Right lobe of liver (tissue), 6 donors: ENCODE measurements at regions not wholly inside any gene's neighbourhood (a gene's known extent, or its start where the extent isn't known, plus 50 kb on each side); places are given as distances from the start of the nearest gene placed in this dataset.
"Not testable (repeated sequence)": the region's sequence is repeated elsewhere in the genome, so short reads cannot be mapped to it uniquely, and the experiment has no call there.

ENCODE experiments used
- ATAC-seq, 4 donors: fragments of 200-7000 bp; cut with Tn5 transposase; one replicate each; pipeline ENCODE4 v1.9.1; 2020; ENCODE audit warnings: mild to moderate bottlenecking in 4 of 4, moderate library complexity in 4 of 4
- DNase-seq, 3 donors: peaks; one replicate each; pipeline ENCODE4 v3.0.0-alpha.2; 2020
- H3K27ac ChIP-seq, 3 donors: fragments of 200-600 bp; one replicate each; pipeline ENCODE4 v1.8.0; 2022
- H3K27me3 ChIP-seq, 2 donors: fragments of 200-600 bp; one replicate each; pipeline ENCODE4 v1.8.0; 2022
- H3K36me3 ChIP-seq, 4 donors: fragments of 200-600 bp; sonication (generic) in 1 of 4; one replicate each; pipeline versions ENCODE4 v1.5.1 to v1.8.0; 2017 to 2022; ENCODE audit warnings: control low read depth in 1 of 4
- H3K4me1 ChIP-seq, 4 donors: fragments of 200-600 bp; sonication (generic) in 1 of 4; one replicate each; pipeline versions ENCODE4 v1.5.1 to v1.8.0; 2017 to 2022; ENCODE audit warnings: control low read depth in 1 of 4
- H3K4me3 ChIP-seq, 3 donors: fragments of 200-600 bp; one replicate each; pipeline ENCODE4 v1.8.0; 2022
- H3K9me3 ChIP-seq, 4 donors: fragments of 200-600 bp; sonication (generic) in 1 of 4; one replicate each; pipeline versions ENCODE4 v1.5.1 to v1.8.0; 2017 to 2022; ENCODE audit warnings: control low read depth in 1 of 4
- CTCF ChIP-seq, 4 donors: fragments of 200-600 bp in 3 of 4; fragments of 450-650 bp in 1 of 4; IDR thresholded peaks; one replicate each; pipeline versions ENCODE4 v1.5.1 to v1.8.0; 2016 to 2022; ENCODE audit warnings: antibody characterized with exemption in 4 of 4, mild to moderate bottlenecking in 2 of 4
- POLR2A ChIP-seq: fragments of 450-650 bp; IDR thresholded peaks from one replicate; pipeline ENCODE4 v1.6.1; 2017; ENCODE audit warnings: antibody characterized with exemption, mild to moderate bottlenecking
- WGBS: methylation state at CpG from one replicate; pipeline ENCODE4 v1.1.6; 2018; ENCODE audit warnings: low coverage, low lambda C conversion rate; ENCODE audit not compliant: insufficient coverage; ENCODE audit errors: missing lambda C conversion rate; 5-methylcytosine and 5-hydroxymethylcytosine counted together
- intact Hi-C, 2 donors: fragments of 100-400 bp; cut with DNase I; formaldehyde crosslinking; loops; one replicate each; pipeline versions ENCODE4 v1.11.2 to v1.14.1; 2022
- donor health status: DM: no; HTN: yes; CAD: no.
- donor health status: DM: no; HTN: no; CAD: no.
- donor health status: DM: no; HTN: no; CAD: no.
- donor health status: DM: no; HTN: yes; CAD: no.
- donor health status: DM: no; HTN: yes; CAD: no.

GRCh38 chr5:13115476-13115875, 829.0 kb downstream of the DNAH5 start:
- ATAC-seq (no peak), DNase-seq (no peak)
- H3K27ac ChIP-seq: no peak overlapping the region
- no peaks in the 10 kb centered on the region for H3K4me1 ChIP-seq
- H3K36me3 ChIP-seq: no peaks in the 10 kb centered on the region
- H3K9me3 ChIP-seq: no peaks in the 10 kb centered on the region
- H3K4me3 ChIP-seq: no peak overlapping the region
- WGBS: 48% methylated on average over 1 of the region's 1 CpG
- no peaks in the 10 kb centered on the region for H3K27me3 ChIP-seq
- TF ChIP-seq CTCF (IDR thresholded peaks at IDR 0.05) (no peak), POLR2A (no peak)
- intact Hi-C loops: no loop called here

- Histone ChIP-seq H3K36me3 (no peaks in the 10 kb centered on the region), H3K4me3 (no peak overlapping the region), H3K9me3 (no peaks in the 10 kb centered on the region), H3K27me3 (no peaks in the 10 kb centered on the region), H3K27ac (no peak overlapping the region), H3K4me1 (no peaks in the 10 kb centered on the region)
- TF ChIP-seq POLR2A: no peak
- TF ChIP-seq CTCF (IDR thresholded peaks at IDR 0.05): no peak
- WGBS: 26% methylated on average over 5 of the region's 5 CpGs
- intact Hi-C loops: no loop called here
- ATAC-seq (no peak), DNase-seq (no peak)
Observed at GRCh38 chr5:13108265-13108664, 836.2 kb downstream of the DNAH5 start.

- H3K27me3 ChIP-seq: no peaks in the 10 kb centered on the region
- no peaks in the 10 kb centered on the region for H3K4me1 ChIP-seq
- no peak for ATAC-seq
- H3K9me3 ChIP-seq: no peaks in the 10 kb centered on the region
- intact Hi-C loops: no loop called here
- no peak overlapping the region for H3K4me3 ChIP-seq
- DNase-seq: no peak
- 63% methylated on average over 1 of the region's 1 CpG for WGBS
- no peaks in the 10 kb centered on the region for H3K36me3 ChIP-seq
- no peak overlapping the region for H3K27ac ChIP-seq
- no peak for TF ChIP-seq CTCF (IDR thresholded peaks at IDR 0.05)
- TF ChIP-seq POLR2A: no peak
Observed at GRCh38 chr5:13107537-13107936, 837.0 kb downstream of the DNAH5 start.

GRCh38 chr5:13081116-13081515, 863.4 kb downstream of the DNAH5 start:
- DNase-seq: no peak

GRCh38 chr5:13072936-13073335, 871.6 kb downstream of the DNAH5 start:
- H3K4me3 ChIP-seq, intact Hi-C loops, H3K36me3 ChIP-seq, DNase-seq, ATAC-seq, H3K4me1 ChIP-seq, H3K9me3 ChIP-seq, H3K27ac ChIP-seq, H3K27me3 ChIP-seq: not testable (repeated sequence)
- WGBS: 62% methylated on average over 3 of the region's 4 CpGs

More at GRCh38 chr5:13081116-13081515, 863.4 kb downstream of the DNAH5 start:
- 40% methylated on average over 1 of the region's 4 CpGs for WGBS
- intact Hi-C loops: no loop called here
- Histone ChIP-seq H3K4me3 (no peak overlapping the region), H3K9me3 (no peaks in the 10 kb centered on the region), H3K36me3 (no peaks in the 10 kb centered on the region), H3K27me3 (no peaks in the 10 kb centered on the region), H3K4me1 (no peaks in the 10 kb centered on the region), H3K27ac (no peak overlapping the region)
- TF ChIP-seq CTCF (IDR thresholded peaks at IDR 0.05) (no peak), POLR2A (no peak)
- ATAC-seq: no peak
